Adipocyte (in vitro differentiated cells): ENCODE measurements at regions not wholly inside any gene's neighbourhood (a gene's known extent, or its start where the extent isn't known, plus 50 kb on each side); places are given as distances from the start of the nearest gene placed in this dataset.

ENCODE experiments used
- DNase-seq: peaks from one replicate; pipeline ENCODE4 v3.0.0-alpha.2; 2015; ENCODE audit warnings: low read depth
- H3K27me3 ChIP-seq: replicated peaks from 2 replicates; pipeline ENCODE4 v1.7.0; 2013; ENCODE audit warnings: mild to moderate bottlenecking, low read length, moderate library complexity; ENCODE audit not compliant: control insufficient read depth, insufficient read depth
- H3K36me3 ChIP-seq: 2 replicates; pipeline ENCODE4 v1.7.0; 2013; ENCODE audit warnings: low read length, mild to moderate bottlenecking, moderate library complexity; ENCODE audit not compliant: control insufficient read depth, insufficient read depth, severe bottlenecking
- H3K4me1 ChIP-seq: 2 replicates; pipeline ENCODE4 v1.7.0; 2013; ENCODE audit warnings: mild to moderate bottlenecking, low read length, moderate library complexity; ENCODE audit not compliant: control insufficient read depth, insufficient read depth
- H3K4me3 ChIP-seq: 2 replicates; pipeline ENCODE4 v1.7.0; 2013; ENCODE audit warnings: mild to moderate bottlenecking, low read length, moderate library complexity
- H3K9ac ChIP-seq: 2 replicates; pipeline ENCODE4 v1.7.0; 2013; ENCODE audit warnings: mild to moderate bottlenecking, low read length, moderate library complexity
- H3K9me3 ChIP-seq: 2 replicates; pipeline ENCODE4 v1.7.0; 2013; ENCODE audit warnings: mild to moderate bottlenecking, low read length, moderate library complexity; ENCODE audit not compliant: control insufficient read depth

DNA sequence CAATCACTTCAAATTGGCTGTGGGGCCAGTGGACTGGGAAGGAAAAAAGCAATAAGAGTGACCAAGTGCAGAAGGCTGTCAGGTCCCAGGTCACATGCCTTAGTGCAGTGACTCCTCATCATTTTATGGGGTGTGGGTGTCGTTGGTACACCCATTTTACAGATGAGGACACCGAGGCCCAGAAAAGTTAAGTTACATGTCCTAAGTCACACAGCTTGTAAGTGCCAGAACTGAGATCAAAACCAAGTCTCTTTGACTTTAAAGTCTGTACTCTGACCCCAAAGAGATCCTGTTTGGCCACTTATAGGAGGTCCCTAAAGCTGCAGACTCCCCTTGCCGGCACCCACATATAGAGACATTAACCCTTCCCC is 63.0 kb upstream of the POLG start:
- H3K27me3 ChIP-seq: peaks cover 87% of the 10 kb centered on the region

DNA sequence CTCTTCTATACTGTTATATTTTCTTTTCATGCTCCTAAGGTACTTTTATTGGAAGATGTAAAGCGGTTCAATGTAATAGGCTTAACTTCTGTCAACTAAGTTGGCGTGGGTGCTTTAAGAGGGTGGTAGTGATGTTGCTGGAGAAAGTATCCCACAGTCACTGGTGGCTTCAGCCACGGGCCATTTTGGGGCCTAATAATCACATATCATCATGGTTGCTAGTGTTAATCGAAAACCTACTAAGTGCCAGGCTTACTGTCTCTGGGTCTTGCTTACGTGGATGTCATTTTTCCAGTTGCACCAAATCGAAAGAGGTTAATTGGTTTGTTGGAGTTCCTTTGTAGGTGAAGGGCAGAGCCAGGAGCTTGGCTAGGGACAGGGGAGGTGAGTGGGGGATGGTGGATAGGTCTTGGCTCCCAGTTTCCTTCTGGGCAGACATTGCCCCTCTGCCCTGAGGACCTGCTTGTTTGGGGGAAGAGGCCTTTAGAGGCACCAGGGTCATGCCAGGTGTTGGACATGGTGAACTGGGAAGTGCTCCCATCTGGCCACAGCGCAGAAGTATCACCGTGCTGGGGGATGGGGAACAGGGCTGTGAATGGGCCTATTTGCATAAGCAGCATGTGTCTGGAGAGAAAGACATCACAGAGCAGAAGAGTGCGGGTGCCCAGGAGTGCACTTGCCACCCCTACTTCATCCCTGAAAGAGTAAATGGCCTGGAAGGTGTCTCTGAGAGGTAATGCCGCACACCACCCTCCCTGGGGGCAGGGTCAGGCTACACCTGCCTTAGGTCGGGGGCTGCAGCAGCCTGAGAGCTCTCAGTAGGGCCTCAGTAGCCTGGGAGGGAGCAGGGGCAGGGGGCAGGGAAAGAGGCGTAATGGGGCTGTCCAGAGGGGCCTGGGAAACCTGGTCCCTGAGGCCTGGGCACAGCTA is 62.4 kb upstream of the POLG start:
- H3K36me3 ChIP-seq: no peaks in the 10 kb centered on the region
- no peak overlapping the region for H3K9ac ChIP-seq
- H3K9me3 ChIP-seq: no peaks in the 10 kb centered on the region
- H3K4me3 ChIP-seq: no peak overlapping the region
- peaks cover 87% of the 10 kb centered on the region for H3K27me3 ChIP-seq
- no peak for DNase-seq
- H3K4me1 ChIP-seq: peaks cover 7% of the 10 kb centered on the region

More for the DNA sequence above, 63.0 kb upstream of the POLG start:
- Histone ChIP-seq H3K36me3 (no peaks in the 10 kb centered on the region), H3K4me3 (no peak overlapping the region), H3K9me3 (no peaks in the 10 kb centered on the region), H3K4me1 (peaks cover 7% of the 10 kb centered on the region), H3K9ac (no peak overlapping the region)
- no peak for DNase-seq

DNA sequence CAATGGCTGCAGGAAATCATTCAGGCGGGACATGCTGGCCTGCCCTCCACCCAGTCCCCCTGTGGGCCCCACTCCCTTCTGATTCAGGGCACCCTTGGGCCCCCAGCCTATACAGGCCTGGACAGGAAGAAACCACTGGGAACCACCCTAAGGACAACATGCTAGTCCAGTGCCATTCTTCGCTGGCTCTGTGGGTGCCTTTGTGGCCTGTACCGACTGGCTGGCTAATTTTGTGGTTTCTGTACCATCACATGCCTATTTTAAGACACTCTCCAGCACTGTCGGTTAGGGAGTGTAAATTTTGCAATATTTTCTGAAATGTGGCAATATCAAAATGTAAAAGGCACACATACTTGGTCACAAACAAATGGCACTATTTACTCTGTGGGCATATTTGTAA is 61.4 kb upstream of the POLG start:
- Histone ChIP-seq H3K36me3 (no peaks in the 10 kb centered on the region), H3K27me3 (peaks cover 85% of the 10 kb centered on the region), H3K9me3 (no peaks in the 10 kb centered on the region), H3K4me1 (peaks cover 7% of the 10 kb centered on the region), H3K9ac (no peak overlapping the region), H3K4me3 (no peak overlapping the region)
- DNase-seq: peak; percentile 29

DNA sequence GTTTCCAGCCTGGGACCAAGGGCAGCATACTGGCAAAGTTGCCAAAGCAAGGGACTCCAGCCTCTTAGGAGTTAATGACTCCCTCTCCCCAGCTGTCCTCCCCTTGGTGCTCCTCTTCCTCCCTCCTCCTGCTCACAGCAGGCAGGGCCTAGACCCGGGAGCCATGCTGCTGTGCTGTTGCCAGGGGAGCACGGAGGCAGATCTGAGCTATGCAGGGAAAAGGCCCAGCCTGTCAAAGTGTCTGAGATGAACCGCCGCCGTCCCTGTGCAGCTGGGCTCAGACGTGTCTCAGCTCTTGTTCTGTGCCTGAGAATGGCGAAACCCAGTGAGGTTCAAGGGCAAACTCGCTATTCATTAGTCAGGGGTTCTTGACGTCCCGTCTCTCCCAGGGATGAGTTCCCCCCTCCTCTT is 60.8 kb upstream of the POLG start:
- Histone ChIP-seq H3K9me3 (no peaks in the 10 kb centered on the region), H3K4me1 (peaks cover 9% of the 10 kb centered on the region), H3K9ac (no peak overlapping the region), H3K27me3 (peaks cover 83% of the 10 kb centered on the region), H3K4me3 (no peak overlapping the region), H3K36me3 (no peaks in the 10 kb centered on the region)
- DNase-seq: no peak

DNA sequence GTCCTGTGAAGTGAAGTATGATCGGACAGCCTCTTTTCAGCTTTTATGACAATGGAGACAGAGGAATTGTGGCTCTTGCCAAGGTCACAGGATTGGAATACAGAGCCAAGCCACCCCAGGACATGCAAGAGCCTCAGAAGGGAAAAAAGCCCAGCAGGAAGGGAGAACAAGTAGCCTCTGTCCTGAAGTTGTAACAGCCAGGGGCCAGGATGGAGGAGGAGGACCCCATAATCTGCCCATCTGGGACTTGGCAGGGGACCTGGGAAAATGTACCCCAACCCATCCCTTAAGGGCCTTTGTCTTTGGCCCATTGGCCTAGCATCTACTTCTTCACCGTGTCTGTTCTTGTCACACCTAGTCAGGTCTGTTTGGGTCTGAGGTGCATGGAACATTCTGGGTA is 60.4 kb upstream of the POLG start:
- Histone ChIP-seq H3K4me3 (no peak overlapping the region), H3K27me3 (peaks cover 83% of the 10 kb centered on the region), H3K4me1 (peaks cover 11% of the 10 kb centered on the region), H3K9me3 (no peaks in the 10 kb centered on the region), H3K36me3 (no peaks in the 10 kb centered on the region), H3K9ac (no peak overlapping the region)
- no peak for DNase-seq

DNA sequence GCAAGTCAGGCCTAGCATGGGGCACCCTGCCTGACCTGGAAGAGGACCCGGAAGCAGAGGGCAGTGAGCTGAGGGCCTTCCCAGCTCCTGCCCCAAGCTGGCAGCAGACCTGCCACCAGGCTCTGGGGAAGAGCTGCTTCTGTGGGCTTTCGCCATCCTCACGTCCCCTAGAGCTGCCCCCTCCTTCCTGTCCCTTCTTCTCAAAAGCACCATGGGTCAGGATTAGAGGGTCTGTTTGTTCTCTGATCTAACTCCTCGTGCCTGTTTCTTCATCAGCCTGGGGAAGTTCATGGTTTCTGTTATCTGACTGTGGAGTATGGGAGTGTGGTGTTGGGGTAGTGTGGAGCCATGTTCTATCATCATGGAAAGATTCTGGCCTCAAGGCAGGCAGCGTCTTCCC is 58.4 kb upstream of the POLG start:
- H3K27me3 ChIP-seq: peaks cover 83% of the 10 kb centered on the region

GRCh38 chr15:89391685-89392257 is 57.1 kb upstream of the POLG start:
- Histone ChIP-seq H3K36me3 (no peaks in the 10 kb centered on the region), H3K9me3 (no peaks in the 10 kb centered on the region), H3K9ac (no peak overlapping the region), H3K4me3 (no peak overlapping the region), H3K27me3 (peaks cover 82% of the 10 kb centered on the region), H3K4me1 (peaks cover 14% of the 10 kb centered on the region)
- no peak for DNase-seq

More for the DNA sequence above, 58.4 kb upstream of the POLG start:
- H3K9ac ChIP-seq: no peak overlapping the region
- H3K4me1 ChIP-seq: peaks cover 14% of the 10 kb centered on the region
- H3K4me3 ChIP-seq: no peak overlapping the region
- H3K36me3 ChIP-seq: no peaks in the 10 kb centered on the region
- H3K9me3 ChIP-seq: no peaks in the 10 kb centered on the region
- no peak for DNase-seq

GRCh38 chr15:89389841-89390603 is 55.4 kb upstream of the POLG start:
- Histone ChIP-seq H3K4me3 (no peak overlapping the region), H3K9ac (no peak overlapping the region), H3K4me1 (peaks cover 10% of the 10 kb centered on the region), H3K36me3 (no peaks in the 10 kb centered on the region), H3K9me3 (no peaks in the 10 kb centered on the region), H3K27me3 (peaks cover 73% of the 10 kb centered on the region)
- no peak for DNase-seq

DNA sequence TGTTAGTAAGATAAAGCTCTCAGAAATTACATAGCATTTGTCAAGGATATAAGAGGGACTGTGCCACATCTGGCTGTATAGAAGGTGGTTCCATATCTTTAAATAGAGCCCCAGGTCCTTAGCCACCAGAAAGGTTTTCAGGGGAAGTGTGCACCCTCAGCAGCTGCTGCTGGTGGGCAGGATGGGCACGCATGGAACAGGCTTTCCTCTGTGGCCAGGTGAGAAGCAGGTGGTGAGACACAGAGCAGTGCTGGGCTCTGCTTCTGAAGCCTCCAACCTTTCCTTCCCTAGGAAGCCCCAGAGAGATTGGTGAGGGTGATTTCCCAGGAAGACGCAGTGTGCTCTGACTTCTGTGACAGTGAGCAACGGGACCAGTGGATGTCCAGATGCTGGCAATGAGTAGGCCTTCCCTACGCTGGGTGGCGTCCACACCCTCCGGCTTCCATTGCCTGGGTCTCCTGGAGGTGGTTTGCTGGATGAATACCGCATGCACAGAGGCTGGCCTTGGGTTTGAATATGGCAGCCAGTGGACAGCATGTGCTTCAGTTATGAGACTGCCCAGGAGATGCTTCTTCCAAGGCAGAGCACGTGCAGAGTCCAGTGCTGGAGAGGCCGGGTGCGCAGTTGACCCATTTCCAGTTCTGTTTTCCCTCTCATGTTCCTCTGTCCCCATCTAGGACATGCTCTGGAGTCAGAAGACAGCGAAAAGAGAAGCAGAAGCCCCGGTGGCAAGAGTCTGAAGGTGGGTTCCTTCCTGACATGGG is 52.7 kb upstream of the POLG start:
- Histone ChIP-seq H3K9ac (no peak overlapping the region), H3K27me3 (peaks cover 73% of the 10 kb centered on the region), H3K4me3 (no peak overlapping the region), H3K36me3 (no peaks in the 10 kb centered on the region), H3K9me3 (no peaks in the 10 kb centered on the region), H3K4me1 (peaks cover 10% of the 10 kb centered on the region)
- no peak for DNase-seq

DNA sequence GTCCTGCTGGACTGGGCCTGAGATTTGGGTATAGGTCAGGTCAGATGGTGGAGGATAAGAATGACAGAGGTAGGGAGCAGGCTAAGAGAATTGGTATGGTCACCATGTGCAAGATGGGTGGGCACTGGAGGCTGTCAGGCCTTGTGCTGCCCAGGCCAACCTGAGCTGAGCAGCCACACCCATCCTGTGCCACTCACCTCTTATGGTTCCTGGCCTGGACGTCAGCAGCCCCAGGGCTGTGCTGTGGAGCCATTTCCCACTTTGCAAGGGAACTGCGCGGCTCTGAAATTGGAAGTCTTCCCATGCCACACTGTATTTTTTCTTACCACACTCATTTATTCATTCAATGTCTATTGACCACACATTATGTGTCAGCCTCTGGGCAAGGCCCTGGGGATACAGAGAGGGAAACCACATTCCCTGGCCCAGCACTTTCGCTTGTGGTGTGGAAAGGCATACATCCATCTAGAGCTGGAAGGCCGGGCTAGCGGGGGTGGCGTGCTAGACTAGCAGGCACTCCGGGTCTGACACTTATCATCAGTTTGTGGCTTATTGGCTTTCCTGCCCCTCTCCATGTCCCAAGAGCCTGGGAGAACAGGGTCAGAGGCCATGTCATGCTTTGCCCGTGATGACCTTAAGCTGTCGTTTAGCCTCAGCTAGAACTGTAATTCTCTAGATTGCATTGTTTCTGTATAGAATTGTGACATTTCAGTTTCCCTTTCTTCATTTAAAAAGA is 51.1 kb upstream of the POLG start:
- Histone ChIP-seq H3K36me3 (no peaks in the 10 kb centered on the region), H3K4me1 (peaks cover 10% of the 10 kb centered on the region), H3K9ac (no peak overlapping the region), H3K9me3 (no peaks in the 10 kb centered on the region), H3K27me3 (peaks cover 77% of the 10 kb centered on the region), H3K4me3 (no peak overlapping the region)
- DNase-seq: no peak
